Left ventricle myocardium inferior (tissue), 1 donor: ENCODE measurements at regions not wholly inside any gene's neighbourhood (a gene's known extent, or its start where the extent isn't known, plus 50 kb on each side); places are given as distances from the start of the nearest gene placed in this dataset.

Source experiments
- DNase-seq: peaks from one replicate; pipeline ENCODE4 v3.0.0-alpha.2; 2020
- H3K27ac ChIP-seq: fragments of 200-600 bp; replicated peaks from 2 replicates; pipeline ENCODE4 v1.8.0; 2021
- H3K27me3 ChIP-seq: fragments of 200-600 bp; 2 replicates; pipeline ENCODE4 v1.8.0; 2021; ENCODE audit warnings: low read depth
- H3K36me3 ChIP-seq: fragments of 200-600 bp; 2 replicates; pipeline ENCODE4 v1.8.0; 2021
- H3K4me1 ChIP-seq: fragments of 200-600 bp; 2 replicates; pipeline ENCODE4 v1.8.0; 2021
- H3K4me3 ChIP-seq: fragments of 200-600 bp; 2 replicates; pipeline ENCODE4 v1.8.0; 2021; ENCODE audit warnings: mild to moderate bottlenecking, moderate library complexity
- H3K9me3 ChIP-seq: fragments of 200-600 bp; replicated peaks from 2 replicates; pipeline ENCODE4 v1.8.0; 2021
- CTCF ChIP-seq: fragments of 200-600 bp; IDR thresholded peaks from 2 replicates; pipeline ENCODE4 v1.8.0; 2021; ENCODE audit warnings: antibody characterized with exemption, mild to moderate bottlenecking, borderline replicate concordance
- intact Hi-C: fragments of 100-400 bp; cut with micrococcal nuclease; formaldehyde crosslinking; loops from one replicate; pipeline ENCODE4 v1.11.0; 2022
- donor health status: DM: no; HTN: yes; CAD: no; lungs with severe emphysema.

DNA sequence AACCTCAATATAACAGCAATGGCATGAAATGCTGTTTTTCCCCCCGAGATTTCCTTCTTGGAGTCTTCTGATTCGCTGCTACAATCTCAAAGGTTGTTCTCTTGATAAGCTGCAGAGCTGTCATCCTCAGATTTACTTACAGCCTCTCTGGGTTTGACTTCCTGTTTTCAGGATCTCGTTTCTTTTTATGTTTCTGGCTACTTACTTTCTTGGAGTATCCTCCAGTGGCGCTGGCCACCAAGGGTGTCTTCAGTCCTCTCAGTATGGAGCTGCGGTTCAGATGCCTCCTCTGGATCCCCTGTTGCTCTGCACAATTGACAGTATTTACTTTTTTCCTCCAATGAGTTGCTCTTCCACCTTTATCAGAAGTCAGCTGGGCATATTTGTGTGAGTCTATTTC, 152.0 kb upstream of the TMEM72 start:
- H3K4me3 ChIP-seq = no peak overlapping the region
- no peaks in the 10 kb centered on the region for H3K4me1 ChIP-seq
- H3K36me3 ChIP-seq = no peaks in the 10 kb centered on the region
- no peaks in the 10 kb centered on the region for H3K9me3 ChIP-seq
- no peak for DNase-seq
- intact Hi-C loops = no loop called here
- H3K27me3 ChIP-seq = no peaks in the 10 kb centered on the region
- no peak for TF ChIP-seq CTCF
- no peak overlapping the region for H3K27ac ChIP-seq

- no peaks in the 10 kb centered on the region for H3K36me3 ChIP-seq
- H3K4me1 ChIP-seq = no peaks in the 10 kb centered on the region
- peaks cover 4% of the 10 kb centered on the region for H3K27me3 ChIP-seq
- H3K27ac ChIP-seq = no peak overlapping the region
- intact Hi-C loops = no loop called here
- no peaks in the 10 kb centered on the region for H3K9me3 ChIP-seq
- TF ChIP-seq CTCF = no peak
- no peak for DNase-seq
- no peak overlapping the region for H3K4me3 ChIP-seq
Observed at GRCh38 chr10:44760513-44760912, 150.6 kb upstream of the TMEM72 start.

GRCh38 chr10:44761076-44761475, 150.1 kb upstream of the TMEM72 start:
- Histone ChIP-seq H3K9me3 (no peaks in the 10 kb centered on the region), H3K4me3 (no peak overlapping the region), H3K27me3 (peaks cover 4% of the 10 kb centered on the region), H3K36me3 (no peaks in the 10 kb centered on the region), H3K4me1 (no peaks in the 10 kb centered on the region), H3K27ac (no peak overlapping the region)
- intact Hi-C loops = no loop called here
- DNase-seq = no peak
- no peak for TF ChIP-seq CTCF

- no peaks in the 10 kb centered on the region for H3K4me1 ChIP-seq
- TF ChIP-seq CTCF = no peak
- intact Hi-C loops = no loop called here
Observed at GRCh38 chr10:44763331-44763730, 147.8 kb upstream of the TMEM72 start.

DNA sequence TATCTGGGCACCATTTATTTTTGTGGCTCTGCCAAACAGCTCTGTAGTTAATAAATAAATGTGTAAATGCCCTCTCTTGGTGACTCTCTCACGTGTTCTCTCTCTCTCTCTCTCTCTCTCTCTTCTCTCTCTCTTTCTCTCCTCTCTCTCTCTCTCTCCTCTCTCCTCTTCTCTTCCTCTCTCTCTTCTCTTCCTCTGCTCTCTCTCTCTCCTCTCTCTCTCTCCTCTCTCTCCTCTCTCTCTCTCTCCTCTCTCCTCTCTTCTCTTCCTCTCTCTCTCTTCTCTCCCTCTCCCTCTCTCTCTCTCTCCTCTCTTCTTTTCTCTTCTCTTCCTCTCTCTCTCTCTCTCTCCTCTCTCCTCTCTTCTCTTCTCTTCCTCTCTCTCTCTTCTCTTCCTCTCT, 145.8 kb upstream of the TMEM72 start:
- Histone ChIP-seq H3K36me3 (no peaks in the 10 kb centered on the region), H3K27me3 (peaks cover 4% of the 10 kb centered on the region), H3K9me3 (no peaks in the 10 kb centered on the region), H3K4me1 (no peaks in the 10 kb centered on the region), H3K27ac (no peak overlapping the region), H3K4me3 (no peak overlapping the region)
- no peak for TF ChIP-seq CTCF
- no peak for DNase-seq
- intact Hi-C loops = no loop called here

More at GRCh38 chr10:44763331-44763730, 147.8 kb upstream of the TMEM72 start:
- no peak for DNase-seq
- Histone ChIP-seq H3K4me3 (no peak overlapping the region), H3K36me3 (no peaks in the 10 kb centered on the region), H3K9me3 (no peaks in the 10 kb centered on the region), H3K27ac (no peak overlapping the region), H3K27me3 (peaks cover 4% of the 10 kb centered on the region)

GRCh38 chr10:44766631-44767030, 144.5 kb upstream of the TMEM72 start:
- DNase-seq = no peak
- no peak for TF ChIP-seq CTCF
- Histone ChIP-seq H3K27me3 (peaks cover 9% of the 10 kb centered on the region), H3K4me3 (no peak overlapping the region), H3K9me3 (no peaks in the 10 kb centered on the region), H3K36me3 (no peaks in the 10 kb centered on the region), H3K4me1 (no peaks in the 10 kb centered on the region), H3K27ac (no peak overlapping the region)
- intact Hi-C loops = no loop called here
